GM21737 (cell line): ENCODE measurements at regions not wholly inside any gene's neighbourhood (a gene's known extent, or its start where the extent isn't known, plus 50 kb on each side); places are given as distances from the start of the nearest gene placed in this dataset.
A peak's percentile ranks its signal among the peaks of the same experiment; 100 is the strongest.

ENCODE experiments used
- ATAC-seq: cut with Tn5 transposase; IDR thresholded peaks from one replicate; pipeline ENCODE4 v1.9.1; 2021; ENCODE audit warnings: mild to moderate bottlenecking, moderate library complexity; ENCODE audit not compliant: unreplicated experiment

DNA sequence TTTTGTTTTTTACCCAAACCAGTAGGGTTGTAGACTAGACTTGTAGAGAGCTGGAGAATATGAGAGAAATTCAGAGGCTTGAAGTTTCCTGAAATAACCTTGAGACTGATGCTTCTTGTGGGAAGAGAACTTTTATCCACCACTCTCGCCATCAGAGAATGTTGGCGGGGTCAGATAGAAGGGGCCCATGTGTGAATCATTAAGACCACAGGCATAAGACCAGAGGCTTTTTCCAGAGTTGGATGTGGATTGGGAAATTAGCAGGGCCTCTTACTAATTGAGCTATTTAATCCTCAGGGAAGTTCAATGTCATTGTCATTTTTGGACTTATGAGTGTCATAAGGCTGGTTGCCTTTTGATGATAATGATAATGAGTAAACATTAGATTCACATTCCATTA, 246.9 kb upstream of the THRB start:
- ATAC-seq: no peak

DNA sequence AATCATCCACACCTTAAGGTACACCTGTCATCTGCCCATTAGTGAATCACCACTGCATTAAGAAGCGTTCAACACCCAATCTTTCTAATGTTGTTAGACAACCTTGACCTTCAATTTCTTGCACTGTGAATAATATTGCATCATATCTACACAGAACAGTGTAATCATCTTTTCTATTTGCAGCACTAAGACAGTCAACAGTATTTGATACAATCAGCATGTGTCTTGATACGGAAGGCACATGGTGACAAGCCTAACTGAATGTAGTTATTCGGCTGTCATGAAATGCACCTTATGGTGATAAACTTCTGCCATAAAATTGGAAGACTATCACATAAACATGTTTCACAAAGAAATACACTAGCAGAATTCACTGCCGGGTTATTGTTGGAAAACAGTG, 253.9 kb upstream of the THRB start:
- ATAC-seq: no peak

GRCh38 chr3:24751020-24751419, 256.4 kb upstream of the THRB start:
- ATAC-seq: no peak

DNA sequence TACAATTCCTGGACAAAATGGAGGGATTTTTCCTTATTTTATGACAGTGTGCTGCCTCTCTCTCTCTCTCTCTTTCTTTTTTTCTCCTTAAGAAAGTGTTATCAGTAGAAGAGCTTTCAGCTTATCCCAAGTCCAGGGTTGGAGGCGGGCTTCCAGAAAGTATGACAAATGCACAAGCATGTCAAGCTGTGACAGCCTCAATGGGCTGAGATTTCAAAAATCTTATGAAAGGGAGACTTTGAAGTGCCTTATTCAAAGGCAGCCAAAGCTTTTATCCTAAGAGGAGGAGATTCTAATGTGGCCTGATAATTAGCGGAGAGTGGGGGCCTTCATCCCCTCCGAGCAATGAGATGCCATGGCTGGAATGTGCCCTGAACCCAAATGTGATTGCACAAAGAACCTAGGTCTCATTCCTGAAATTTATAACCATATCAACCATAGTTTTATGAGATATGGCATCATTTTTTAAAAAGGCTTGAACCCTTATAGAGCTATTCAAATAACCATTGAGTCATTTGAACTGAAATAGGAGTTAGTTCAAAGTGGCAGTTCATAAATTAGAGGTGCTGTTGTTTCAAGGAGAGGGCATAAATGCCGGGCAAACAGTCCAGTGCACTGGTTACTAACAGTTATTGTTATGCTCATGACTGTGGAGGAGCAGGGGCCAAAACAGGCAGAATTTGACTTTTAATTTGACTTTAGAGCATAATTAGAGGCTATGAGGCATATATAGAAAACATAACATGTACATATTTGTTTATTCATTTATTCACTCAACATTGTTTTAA, 261.6 kb upstream of the THRB start:
- no peak for ATAC-seq

- ATAC-seq: no peak
These were observed 268.7 kb upstream of the THRB start for GRCh38 chr3:24763393-24763792.

DNA sequence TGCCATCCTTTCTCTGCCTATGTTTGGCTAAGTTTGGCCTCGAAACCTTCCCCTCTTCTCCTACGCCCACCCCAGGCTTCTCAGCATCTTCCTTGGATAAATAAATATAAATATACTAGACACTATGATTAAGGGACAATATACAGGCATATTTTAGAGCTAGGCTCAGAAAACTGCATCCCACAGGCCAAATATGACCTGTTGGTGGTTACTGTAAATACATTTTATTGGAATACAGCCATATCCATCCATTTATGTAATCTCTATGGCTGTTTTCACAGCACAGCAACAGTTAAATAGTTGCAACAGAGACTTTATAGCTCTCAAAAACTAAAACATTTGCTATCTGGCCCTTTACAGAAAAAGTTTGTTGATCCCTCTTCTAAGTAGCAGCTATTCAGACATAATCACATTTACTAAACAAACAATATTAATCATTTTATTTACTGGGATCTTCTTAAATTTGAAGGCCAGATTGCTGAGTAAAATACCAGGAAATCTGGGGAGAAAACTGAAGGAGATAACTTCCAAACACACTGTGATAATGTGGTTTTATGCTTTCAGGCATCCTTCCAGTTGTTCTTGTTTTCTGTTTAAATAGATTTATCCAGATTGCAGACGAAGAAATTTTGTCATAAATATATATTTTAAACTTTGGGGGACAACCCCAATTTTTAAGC, 269.7 kb upstream of the THRB start:
- no peak for ATAC-seq

DNA sequence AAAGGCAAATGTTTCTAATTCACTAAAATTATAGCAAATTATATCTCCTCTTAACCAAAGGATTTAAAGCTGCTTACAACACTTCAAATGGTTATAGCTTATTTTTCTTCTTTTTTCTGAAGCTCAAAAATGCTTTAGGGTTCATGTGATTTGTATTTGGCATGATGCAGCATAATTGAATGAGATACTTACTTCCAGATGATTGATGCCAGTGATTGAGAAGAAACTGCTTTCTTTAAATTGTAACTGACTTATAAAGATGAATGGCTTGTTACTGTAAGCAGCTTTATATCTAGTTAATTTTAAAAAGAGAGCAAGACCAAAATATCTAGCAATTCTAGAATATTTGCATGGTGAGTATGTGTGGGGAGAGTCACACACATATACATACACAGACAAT, 270.7 kb upstream of the THRB start:
- ATAC-seq: no peak

GRCh38 chr3:24769918-24770317, 275.3 kb upstream of the THRB start:
- ATAC-seq: no peak

GRCh38 chr3:24773798-24774197, 279.1 kb upstream of the THRB start:
- ATAC-seq: no peak

DNA sequence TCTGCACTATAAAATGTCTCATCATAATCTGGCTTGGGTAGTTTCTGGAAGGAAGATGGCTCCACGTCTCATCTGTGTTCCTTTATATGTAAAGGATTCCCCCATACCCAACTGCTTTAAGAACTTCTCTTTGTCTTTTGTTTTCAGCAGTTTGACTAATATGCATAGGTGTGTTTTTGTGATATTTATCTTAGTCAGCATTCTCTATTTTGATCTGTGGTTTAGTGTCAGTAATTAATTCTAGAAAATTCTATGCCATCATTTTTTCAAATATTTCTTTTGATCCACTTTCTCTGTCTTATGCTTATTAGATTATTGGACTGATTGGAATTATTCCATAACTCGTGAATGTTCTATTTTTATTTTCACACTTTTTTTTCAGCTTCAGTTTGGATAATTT, 286.3 kb upstream of the THRB start:
- ATAC-seq: no peak

GRCh38 chr3:24781454-24781853, 286.8 kb upstream of the THRB start:
- ATAC-seq: no peak

DNA sequence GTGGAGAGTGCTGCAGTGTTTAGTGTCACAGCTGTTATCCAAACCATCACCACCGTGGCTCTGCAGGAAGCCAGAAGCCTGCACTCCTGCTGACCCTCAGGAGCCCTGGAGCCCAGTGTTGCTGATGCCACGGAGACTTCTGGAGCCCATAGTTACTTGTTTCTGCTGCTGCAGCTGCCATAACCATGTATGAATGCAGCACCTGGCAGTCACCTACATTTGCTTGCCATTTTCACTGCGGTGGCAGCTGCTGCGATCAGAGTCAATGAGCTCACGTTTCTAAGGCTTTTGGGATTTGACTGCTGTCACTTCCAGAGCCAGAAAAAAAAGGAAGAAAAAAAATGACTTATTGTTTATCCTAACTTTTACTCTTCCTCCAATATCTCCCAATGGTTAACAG, 299.2 kb upstream of the THRB start:
- ATAC-seq: no peak

GRCh38 chr3:24802614-24803013, 308.0 kb upstream of the THRB start:
- peak; percentile 93 for ATAC-seq

- ATAC-seq: no peak
These were observed 309.4 kb upstream of the THRB start for GRCh38 chr3:24804095-24804494.

DNA sequence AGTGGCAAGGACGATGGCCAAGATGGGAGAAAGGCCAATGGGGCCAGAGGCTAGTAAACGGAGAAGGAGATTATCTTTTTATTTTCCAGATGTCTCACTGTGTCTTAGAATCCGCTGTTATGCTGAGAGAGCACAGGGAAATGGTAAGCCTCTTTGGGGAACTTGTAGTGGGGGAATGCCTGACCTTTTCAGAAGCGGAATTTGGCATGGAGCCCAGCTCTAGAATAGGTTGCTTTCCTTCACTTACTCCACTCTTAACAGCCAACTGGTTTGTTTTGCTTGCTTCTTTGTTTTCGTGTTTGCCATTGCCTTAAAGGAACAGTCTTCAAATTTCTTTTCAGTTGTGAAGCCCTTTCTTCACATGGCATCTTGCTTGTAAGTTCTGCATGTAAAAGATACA, 316.2 kb upstream of the THRB start:
- no peak for ATAC-seq

DNA sequence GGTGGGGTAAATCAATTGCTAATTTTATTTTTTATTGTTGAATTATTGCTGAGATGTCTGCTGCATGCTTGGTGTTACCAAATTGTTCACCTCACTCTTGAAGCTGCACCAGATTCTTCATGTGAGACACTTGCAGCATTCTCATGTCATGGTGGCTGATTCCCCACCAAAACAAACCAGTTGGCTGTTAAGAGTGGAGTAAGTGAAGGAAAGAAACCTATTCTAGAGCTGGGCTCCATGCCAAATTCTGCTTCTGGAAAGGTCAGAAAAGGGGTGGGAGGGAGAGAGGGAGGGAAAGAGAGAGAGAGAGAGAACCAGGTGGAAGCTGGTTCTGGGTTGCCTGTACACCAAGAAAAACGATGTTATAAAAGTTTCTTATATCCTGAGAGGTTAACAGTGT, 317.5 kb upstream of the THRB start:
- no peak for ATAC-seq

- ATAC-seq: no peak
These were observed 323.4 kb upstream of the THRB start for GRCh38 chr3:24818055-24818454.

DNA sequence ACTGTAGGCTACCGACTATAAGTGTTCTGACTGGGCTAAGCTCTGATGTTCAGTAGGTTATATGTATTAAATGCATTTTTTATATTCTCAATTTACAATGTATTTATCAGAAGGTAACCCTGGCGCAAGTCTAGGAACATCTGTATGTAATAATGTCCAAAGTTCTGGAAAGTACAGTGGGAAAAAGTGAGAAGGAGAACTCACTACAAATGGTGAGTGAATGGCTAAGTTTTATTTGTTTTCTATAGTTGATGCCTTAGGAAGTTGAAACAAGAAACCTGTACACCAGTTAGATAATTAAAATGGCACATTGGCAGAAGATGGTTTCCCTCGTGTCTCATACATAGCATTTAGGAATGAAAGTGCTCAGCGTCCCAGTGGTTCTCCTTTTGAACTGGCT, 333.4 kb upstream of the THRB start:
- no peak for ATAC-seq

DNA sequence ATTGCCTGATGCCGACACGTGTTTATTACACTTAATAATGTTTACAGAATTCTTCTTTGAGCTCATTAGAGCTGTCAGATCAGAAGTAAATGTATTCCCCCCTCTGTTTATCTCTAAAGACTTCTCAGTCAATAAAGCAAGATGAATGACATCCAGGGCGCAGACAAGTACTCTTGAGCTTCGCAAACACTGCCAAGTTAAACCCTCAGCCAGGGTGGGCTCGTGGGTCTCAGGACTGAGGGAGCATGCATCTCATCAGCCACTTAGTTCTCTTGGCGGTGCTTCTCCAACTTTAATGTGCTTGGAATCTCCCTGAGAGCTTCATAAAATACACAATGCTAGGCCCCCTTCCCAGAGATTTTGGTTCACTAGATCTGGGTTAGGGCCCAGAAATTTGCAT, 333.9 kb upstream of the THRB start:
- ATAC-seq: no peak

- no peak for ATAC-seq
These were observed 334.4 kb upstream of the THRB start for GRCh38 chr3:24829011-24829581.

- ATAC-seq: no peak
These were observed 335.1 kb upstream of the THRB start for GRCh38 chr3:24829629-24830229.
